ENCODE measurements at regions not wholly inside any gene's neighbourhood (a gene's known extent, or its start where the extent isn't known, plus 50 kb on each side); places are given as distances from the start of the nearest gene placed in this dataset.

DNA sequence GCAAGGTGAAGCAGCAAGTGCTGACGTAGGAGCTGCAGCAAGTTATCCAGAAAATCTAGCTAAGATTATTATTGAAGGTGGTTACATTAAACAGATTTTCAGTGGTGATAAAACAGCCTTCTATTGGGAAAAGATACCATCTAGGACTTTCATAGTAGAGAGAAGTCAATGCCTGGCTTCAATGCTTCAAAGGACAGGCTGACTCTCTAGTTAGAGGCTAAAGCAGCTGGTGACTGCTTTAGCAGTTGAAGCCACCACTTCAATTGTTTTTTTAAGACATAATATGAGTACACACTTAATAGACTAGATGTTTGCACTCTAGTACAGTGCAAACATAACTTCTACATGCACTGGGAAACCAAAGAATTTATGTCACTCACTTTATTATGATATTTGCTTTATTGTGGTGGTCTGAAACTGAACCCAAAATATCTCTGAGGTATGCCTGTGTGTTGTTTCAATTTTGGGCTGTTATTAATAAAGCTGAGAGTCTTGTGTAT is 1026.9 kb upstream of the FOXG1 start:
- TF ChIP-seq CTCF (IDR thresholded peaks at IDR 0.05) (no peak), POLR2AphosphoS5 (IDR thresholded peaks at IDR 0.05; ENCODE audit: low read depth, low read length) (no peak), SIN3A (IDR thresholded peaks at IDR 0.05; ENCODE audit: borderline replicate concordance, insufficient read depth, low read depth, low read length) (no peak)
- TF ChIP-seq, protein P1, sequence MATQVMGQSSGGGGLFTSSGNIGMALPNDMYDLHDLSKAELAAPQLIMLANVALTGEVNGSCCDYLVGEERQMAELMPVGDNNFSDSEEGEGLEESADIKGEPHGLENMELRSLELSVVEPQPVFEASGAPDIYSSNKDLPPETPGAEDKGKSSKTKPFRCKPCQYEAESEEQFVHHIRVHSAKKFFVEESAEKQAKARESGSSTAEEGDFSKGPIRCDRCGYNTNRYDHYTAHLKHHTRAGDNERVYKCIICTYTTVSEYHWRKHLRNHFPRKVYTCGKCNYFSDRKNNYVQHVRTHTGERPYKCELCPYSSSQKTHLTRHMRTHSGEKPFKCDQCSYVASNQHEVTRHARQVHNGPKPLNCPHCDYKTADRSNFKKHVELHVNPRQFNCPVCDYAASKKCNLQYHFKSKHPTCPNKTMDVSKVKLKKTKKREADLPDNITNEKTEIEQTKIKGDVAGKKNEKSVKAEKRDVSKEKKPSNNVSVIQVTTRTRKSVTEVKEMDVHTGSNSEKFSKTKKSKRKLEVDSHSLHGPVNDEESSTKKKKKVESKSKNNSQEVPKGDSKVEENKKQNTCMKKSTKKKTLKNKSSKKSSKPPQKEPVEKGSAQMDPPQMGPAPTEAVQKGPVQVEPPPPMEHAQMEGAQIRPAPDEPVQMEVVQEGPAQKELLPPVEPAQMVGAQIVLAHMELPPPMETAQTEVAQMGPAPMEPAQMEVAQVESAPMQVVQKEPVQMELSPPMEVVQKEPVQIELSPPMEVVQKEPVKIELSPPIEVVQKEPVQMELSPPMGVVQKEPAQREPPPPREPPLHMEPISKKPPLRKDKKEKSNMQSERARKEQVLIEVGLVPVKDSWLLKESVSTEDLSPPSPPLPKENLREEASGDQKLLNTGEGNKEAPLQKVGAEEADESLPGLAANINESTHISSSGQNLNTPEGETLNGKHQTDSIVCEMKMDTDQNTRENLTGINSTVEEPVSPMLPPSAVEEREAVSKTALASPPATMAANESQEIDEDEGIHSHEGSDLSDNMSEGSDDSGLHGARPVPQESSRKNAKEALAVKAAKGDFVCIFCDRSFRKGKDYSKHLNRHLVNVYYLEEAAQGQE (IDR thresholded peaks at IDR 0.05; ENCODE audit: insufficient read depth in 1 of 2, low read depth in 2 of 2, low read length in 1 of 2): no peak
